Erythroblast (primary cell): ENCODE measurements at regions not wholly inside any gene's neighbourhood (a gene's known extent, or its start where the extent isn't known, plus 50 kb on each side); places are given as distances from the start of the nearest gene placed in this dataset.

Source experiments
- GATA1 ChIP-seq: IDR thresholded peaks from 2 replicates; pipeline ENCODE4 v1.6.1; 2011; ENCODE audit warnings: low read depth, mild to moderate bottlenecking, control low read depth, low read length, moderate library complexity
- POLR2A ChIP-seq: IDR thresholded peaks from 2 replicates; pipeline ENCODE4 v1.6.1; 2011; ENCODE audit warnings: mild to moderate bottlenecking, low read length

- TF ChIP-seq POLR2A (no peak), GATA1 (no peak)
These were observed 115.9 kb downstream of the KIF4B start for GRCh38 chr5:155129513-155129880.
